ENCODE measurements at regions not wholly inside any gene's neighbourhood (a gene's known extent, or its start where the extent isn't known, plus 50 kb on each side); places are given as distances from the start of the nearest gene placed in this dataset.
"Not testable (repeated sequence)": the region's sequence is repeated elsewhere in the genome, so short reads cannot be mapped to it uniquely, and the experiment has no call there.

GRCh38 chrX:16333453-16333852 lies 166.2 kb downstream of the MAGEB17 start:
- DNase-seq (ENCODE audit: insufficient read length) (no peak), FAIRE-seq (no peak)
- TF ChIP-seq POLR2A (IDR thresholded peaks at IDR 0.05; ENCODE audit: low read depth, low read length) (no peak), POLR2AphosphoS5 (IDR thresholded peaks at IDR 0.05; ENCODE audit: low read depth, low read length) (no peak), TAF1 (IDR thresholded peaks at IDR 0.05; ENCODE audit: borderline replicate concordance, low read depth, low read length) (no peak)

- FAIRE-seq (no peak), DNase-seq (ENCODE audit: insufficient read length) (no peak)
- no peak for TF ChIP-seq POLR2AphosphoS5 (IDR thresholded peaks at IDR 0.05; ENCODE audit: low read depth, low read length)
- TF ChIP-seq POLR2A (IDR thresholded peaks at IDR 0.05; ENCODE audit: low read depth, low read length), result no peak
- TF ChIP-seq TAF1 (IDR thresholded peaks at IDR 0.05; ENCODE audit: borderline replicate concordance, low read depth, low read length), result no peak
These were observed 167.9 kb downstream of the MAGEB17 start for GRCh38 chrX:16335181-16335580.

GRCh38 chrX:16347968-16348670 lies 180.8 kb downstream of the MAGEB17 start:
- DNase-seq (ENCODE audit: insufficient read length) (no peak), FAIRE-seq (no peak)
- TF ChIP-seq TAF1 (IDR thresholded peaks at IDR 0.05; ENCODE audit: borderline replicate concordance, low read depth, low read length) (no peak), POLR2A (IDR thresholded peaks at IDR 0.05; ENCODE audit: low read depth, low read length) (no peak), POLR2AphosphoS5 (IDR thresholded peaks at IDR 0.05; ENCODE audit: low read depth, low read length) (no peak)

GRCh38 chrX:16357902-16358301 lies 190.6 kb downstream of the MAGEB17 start:
- DNase-seq (ENCODE audit: insufficient read length) (no peak), FAIRE-seq (no peak)
- TF ChIP-seq POLR2AphosphoS5 (IDR thresholded peaks at IDR 0.05; ENCODE audit: low read depth, low read length), result no peak
- TF ChIP-seq POLR2A (IDR thresholded peaks at IDR 0.05; ENCODE audit: low read depth, low read length), result no peak
- TF ChIP-seq TAF1 (IDR thresholded peaks at IDR 0.05; ENCODE audit: borderline replicate concordance, low read depth, low read length), result no peak

- not testable (repeated sequence) for FAIRE-seq; DNase-seq (ENCODE audit: insufficient read length)
These were observed 192.8 kb downstream of the MAGEB17 start for GRCh38 chrX:16360056-16360455.

GRCh38 chrX:16368696-16369095 lies 201.4 kb downstream of the MAGEB17 start:
- DNase-seq (ENCODE audit: insufficient read length) (no peak), FAIRE-seq (no peak)
- TF ChIP-seq POLR2AphosphoS5 (IDR thresholded peaks at IDR 0.05; ENCODE audit: low read depth, low read length) (no peak), POLR2A (IDR thresholded peaks at IDR 0.05; ENCODE audit: low read depth, low read length) (no peak), TAF1 (IDR thresholded peaks at IDR 0.05; ENCODE audit: borderline replicate concordance, low read depth, low read length) (no peak)

GRCh38 chrX:16376056-16376455 lies 208.8 kb downstream of the MAGEB17 start:
- FAIRE-seq, result no peak
- DNase-seq (ENCODE audit: insufficient read length), result no peak
- TF ChIP-seq TAF1 (IDR thresholded peaks at IDR 0.05; ENCODE audit: borderline replicate concordance, low read depth, low read length), result no peak
- TF ChIP-seq POLR2A (IDR thresholded peaks at IDR 0.05; ENCODE audit: low read depth, low read length), result no peak
- no peak for TF ChIP-seq POLR2AphosphoS5 (IDR thresholded peaks at IDR 0.05; ENCODE audit: low read depth, low read length)

- no peak for TF ChIP-seq POLR2A (IDR thresholded peaks at IDR 0.05; ENCODE audit: low read depth, low read length)
- no peak for TF ChIP-seq TAF1 (IDR thresholded peaks at IDR 0.05; ENCODE audit: borderline replicate concordance, low read depth, low read length)
- TF ChIP-seq POLR2AphosphoS5 (IDR thresholded peaks at IDR 0.05; ENCODE audit: low read depth, low read length), result no peak
- no peak for FAIRE-seq
These were observed 218.8 kb downstream of the MAGEB17 start for GRCh38 chrX:16386126-16386525.

GRCh38 chrX:16392597-16392996 lies 225.3 kb downstream of the MAGEB17 start:
- FAIRE-seq (no peak), DNase-seq (ENCODE audit: insufficient read length) (no peak)
- no peak for TF ChIP-seq TAF1 (IDR thresholded peaks at IDR 0.05; ENCODE audit: borderline replicate concordance, low read depth, low read length)
- no peak for TF ChIP-seq POLR2AphosphoS5 (IDR thresholded peaks at IDR 0.05; ENCODE audit: low read depth, low read length)

More at GRCh38 chrX:16386126-16386525, 218.8 kb downstream of the MAGEB17 start:
- DNase-seq (ENCODE audit: insufficient read length), result no peak

GRCh38 chrX:16394290-16394689 lies 227.0 kb downstream of the MAGEB17 start:
- FAIRE-seq (no peak), DNase-seq (ENCODE audit: insufficient read length) (no peak)
- TF ChIP-seq TAF1 (IDR thresholded peaks at IDR 0.05; ENCODE audit: borderline replicate concordance, low read depth, low read length), result no peak
- TF ChIP-seq POLR2AphosphoS5 (IDR thresholded peaks at IDR 0.05; ENCODE audit: low read depth, low read length), result no peak
- no peak for TF ChIP-seq POLR2A (IDR thresholded peaks at IDR 0.05; ENCODE audit: low read depth, low read length)

- DNase-seq (ENCODE audit: insufficient read length), result no peak
- no peak for TF ChIP-seq POLR2A (IDR thresholded peaks at IDR 0.05; ENCODE audit: low read depth, low read length)
- FAIRE-seq, result no peak
These were observed 236.5 kb downstream of the MAGEB17 start for GRCh38 chrX:16403808-16404207.

GRCh38 chrX:16416588-16416987 lies 233.4 kb upstream of the S100G start:
- FAIRE-seq, result no peak
- no peak for DNase-seq (ENCODE audit: insufficient read length)
- TF ChIP-seq TAF1 (IDR thresholded peaks at IDR 0.05; ENCODE audit: borderline replicate concordance, low read depth, low read length) (no peak), POLR2AphosphoS5 (IDR thresholded peaks at IDR 0.05; ENCODE audit: low read depth, low read length) (no peak), POLR2A (IDR thresholded peaks at IDR 0.05; ENCODE audit: low read depth, low read length) (no peak)

GRCh38 chrX:16418650-16419049 lies 231.3 kb upstream of the S100G start:
- DNase-seq (ENCODE audit: insufficient read length) (no peak), FAIRE-seq (no peak)
- TF ChIP-seq POLR2AphosphoS5 (IDR thresholded peaks at IDR 0.05; ENCODE audit: low read depth, low read length) (no peak), POLR2A (IDR thresholded peaks at IDR 0.05; ENCODE audit: low read depth, low read length) (no peak), TAF1 (IDR thresholded peaks at IDR 0.05; ENCODE audit: borderline replicate concordance, low read depth, low read length) (no peak)
